Cardiac muscle cell (in vitro differentiated cells and primary cell): ENCODE measurements at regions not wholly inside any gene's neighbourhood (a gene's known extent, or its start where the extent isn't known, plus 50 kb on each side); places are given as distances from the start of the nearest gene placed in this dataset.

ENCODE experiments used
- DNase-seq, 2 donors: peaks; one replicate each; pipeline versions ENCODE4 v3.0.0 to v3.0.0-alpha.2; 2010 to 2017; ENCODE audit warnings: low read depth in 1 of 2, low spot score in 1 of 2
- H3K27ac ChIP-seq: fragments of 200-600 bp; sonication (generic); 2 replicates; pipeline ENCODE4 v1.5.1; 2016
- H3K27me3 ChIP-seq: fragments of 200-600 bp; sonication (generic); 2 replicates; pipeline ENCODE4 v1.6.0; 2016; ENCODE audit warnings: control low read depth
- H3K36me3 ChIP-seq: fragments of 200-600 bp; sonication (generic); 2 replicates; pipeline ENCODE4 v1.5.1; 2016; ENCODE audit warnings: control low read depth
- H3K4me1 ChIP-seq: fragments of 200-600 bp; sonication (generic); 2 replicates; pipeline ENCODE4 v1.8.1; 2017; ENCODE audit warnings: low read depth, mild to moderate bottlenecking, mixed run types
- H3K4me3 ChIP-seq: fragments of 200-600 bp; sonication (generic); 2 replicates; pipeline ENCODE4 v1.5.1; 2016; ENCODE audit warnings: mild to moderate bottlenecking
- H3K9me3 ChIP-seq: fragments of 200-600 bp; sonication (generic); 2 replicates; pipeline ENCODE4 v1.5.1; 2017; ENCODE audit warnings: low read depth, mild to moderate bottlenecking, control low read depth
- TF ChIP-seq, protein P1 (sequence below): IDR thresholded peaks from 2 replicates; pipeline ENCODE4 v1.5.1; 2012; ENCODE audit warnings: low read depth, mild to moderate bottlenecking, low read length

DNA sequence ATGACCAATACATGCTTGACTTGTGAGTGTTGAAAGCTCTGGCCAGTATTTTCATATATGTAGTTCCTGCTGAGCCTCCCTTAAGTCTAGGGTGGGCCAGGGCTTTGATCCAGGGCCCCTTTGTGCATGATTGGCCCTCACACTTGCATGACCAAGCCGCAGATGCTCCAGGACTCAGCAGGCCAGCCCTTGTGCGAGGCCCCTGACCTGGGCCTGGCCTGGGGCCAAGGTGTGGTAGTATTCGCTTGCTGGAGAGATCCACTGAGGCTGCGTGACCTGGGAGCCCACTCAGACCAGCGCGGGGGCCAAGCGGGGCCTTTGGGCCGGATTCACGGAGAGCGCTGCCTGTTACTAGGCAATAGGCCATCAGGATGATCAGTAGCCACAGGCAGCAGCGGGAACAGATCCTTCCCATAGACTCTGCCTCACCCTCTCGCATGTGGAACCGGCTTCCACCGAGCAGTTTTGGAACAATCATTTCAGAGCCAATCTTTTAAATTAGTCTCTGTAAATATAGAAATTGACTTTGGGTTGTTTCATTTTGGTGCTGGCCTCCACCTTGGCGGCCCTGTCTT lies 79.0 kb upstream of the PTCH1 start:
- no peaks in the 10 kb centered on the region for H3K36me3 ChIP-seq
- H3K9me3 ChIP-seq, result no peaks in the 10 kb centered on the region
- no peak overlapping the region for H3K4me3 ChIP-seq
- no peaks in the 10 kb centered on the region for H3K27me3 ChIP-seq
- H3K4me1 ChIP-seq, result no peaks in the 10 kb centered on the region
- no peak overlapping the region for H3K27ac ChIP-seq
- TF ChIP-seq, protein P1, sequence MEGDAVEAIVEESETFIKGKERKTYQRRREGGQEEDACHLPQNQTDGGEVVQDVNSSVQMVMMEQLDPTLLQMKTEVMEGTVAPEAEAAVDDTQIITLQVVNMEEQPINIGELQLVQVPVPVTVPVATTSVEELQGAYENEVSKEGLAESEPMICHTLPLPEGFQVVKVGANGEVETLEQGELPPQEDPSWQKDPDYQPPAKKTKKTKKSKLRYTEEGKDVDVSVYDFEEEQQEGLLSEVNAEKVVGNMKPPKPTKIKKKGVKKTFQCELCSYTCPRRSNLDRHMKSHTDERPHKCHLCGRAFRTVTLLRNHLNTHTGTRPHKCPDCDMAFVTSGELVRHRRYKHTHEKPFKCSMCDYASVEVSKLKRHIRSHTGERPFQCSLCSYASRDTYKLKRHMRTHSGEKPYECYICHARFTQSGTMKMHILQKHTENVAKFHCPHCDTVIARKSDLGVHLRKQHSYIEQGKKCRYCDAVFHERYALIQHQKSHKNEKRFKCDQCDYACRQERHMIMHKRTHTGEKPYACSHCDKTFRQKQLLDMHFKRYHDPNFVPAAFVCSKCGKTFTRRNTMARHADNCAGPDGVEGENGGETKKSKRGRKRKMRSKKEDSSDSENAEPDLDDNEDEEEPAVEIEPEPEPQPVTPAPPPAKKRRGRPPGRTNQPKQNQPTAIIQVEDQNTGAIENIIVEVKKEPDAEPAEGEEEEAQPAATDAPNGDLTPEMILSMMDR, result no peak
- DNase-seq, result no peak

DNA sequence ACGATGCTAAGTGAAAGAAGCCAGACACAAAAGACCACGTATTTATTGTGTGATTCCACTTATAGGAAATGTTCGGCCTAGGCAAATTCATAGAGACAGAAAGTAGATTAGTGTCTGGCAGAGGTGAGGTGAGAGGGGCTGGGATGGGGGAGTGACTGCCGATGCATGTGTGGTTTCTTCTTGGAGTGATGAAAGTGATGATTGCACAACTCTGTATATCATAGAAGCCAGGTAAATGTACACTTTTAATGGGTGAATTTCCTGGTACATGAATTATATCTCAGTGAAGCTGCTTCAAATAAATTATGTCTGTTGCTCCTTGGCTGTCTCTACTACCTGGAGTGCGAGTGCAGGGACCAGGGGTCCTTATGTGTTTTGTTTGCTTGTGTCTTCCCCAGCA lies 76.2 kb upstream of the PTCH1 start:
- no peaks in the 10 kb centered on the region for H3K4me1 ChIP-seq
- no peak for DNase-seq

GRCh38 chr9:95588724-95589588 lies 72.2 kb upstream of the PTCH1 start:
- no peak overlapping the region for H3K4me3 ChIP-seq
- H3K9me3 ChIP-seq, result no peaks in the 10 kb centered on the region
- H3K27ac ChIP-seq, result no peak overlapping the region
- no peaks in the 10 kb centered on the region for H3K36me3 ChIP-seq
- no peaks in the 10 kb centered on the region for H3K27me3 ChIP-seq
- TF ChIP-seq, protein P1, result no peak
- DNase-seq, result no peak
- H3K4me1 ChIP-seq, result no peaks in the 10 kb centered on the region

More for the DNA sequence above, 76.2 kb upstream of the PTCH1 start:
- H3K9me3 ChIP-seq, result no peaks in the 10 kb centered on the region
- no peaks in the 10 kb centered on the region for H3K36me3 ChIP-seq
- no peak overlapping the region for H3K4me3 ChIP-seq
- TF ChIP-seq, protein P1, result no peak
- no peaks in the 10 kb centered on the region for H3K27me3 ChIP-seq
- H3K27ac ChIP-seq, result no peak overlapping the region

GRCh38 chr9:95587021-95587964 lies 70.5 kb upstream of the PTCH1 start:
- H3K27me3 ChIP-seq, result no peaks in the 10 kb centered on the region
- no peak for DNase-seq
- no peaks in the 10 kb centered on the region for H3K4me1 ChIP-seq
- H3K9me3 ChIP-seq, result no peaks in the 10 kb centered on the region
- H3K4me3 ChIP-seq, result no peak overlapping the region
- no peaks in the 10 kb centered on the region for H3K36me3 ChIP-seq
- TF ChIP-seq, protein P1, result no peak
- H3K27ac ChIP-seq, result no peak overlapping the region

- DNase-seq, result no peak
- TF ChIP-seq, protein P1, result no peak
- no peaks in the 10 kb centered on the region for H3K27me3 ChIP-seq
- no peak overlapping the region for H3K27ac ChIP-seq
- H3K4me1 ChIP-seq, result no peaks in the 10 kb centered on the region
- no peak overlapping the region for H3K4me3 ChIP-seq
- H3K9me3 ChIP-seq, result no peaks in the 10 kb centered on the region
- no peaks in the 10 kb centered on the region for H3K36me3 ChIP-seq
Observed at GRCh38 chr9:95586326-95586725, 69.6 kb upstream of the PTCH1 start.
